Activated CD8-positive, alpha-beta T cell treated with anti-CD3 and anti-CD28 coated beads, Interleukin-2, amount 10 ng/mL, durations not matched to agents 7 days and 5 days (primary cell): ENCODE measurements at regions not wholly inside any gene's neighbourhood (a gene's known extent, or its start where the extent isn't known, plus 50 kb on each side); places are given as distances from the start of the nearest gene placed in this dataset.
"Not testable (repeated sequence)": the region's sequence is repeated elsewhere in the genome, so short reads cannot be mapped to it uniquely, and the experiment has no call there.

Experiments used
- ATAC-seq: fragments of 150-1000 bp; cut with Tn5 transposase; one replicate; pipeline ENCODE4 v1.10.0; 2021; ENCODE audit warnings: moderate library complexity
- CTCF ChIA-PET: fragments of 350-600 bp; sonication (Branson Sonifier 250); formaldehyde crosslinking; loops from one replicate; lab custom pipeline; 2021; ENCODE audit warnings: antibody characterized with exemption; lab: Charles Lee
- POLR2A ChIA-PET: fragments of 350-600 bp; sonication (Branson Sonifier 250); formaldehyde crosslinking; loops from one replicate; lab custom pipeline; 2021; ENCODE audit warnings: antibody characterized with exemption; lab: Charles Lee
- DNase-seq: peaks from one replicate; pipeline ENCODE4 v3.0.0-alpha.2; 2020
- H3K27ac Mint-ChIP-seq: one replicate; pipeline ENCODE4 v1.8.0; 2021; ENCODE audit warnings: mild to moderate bottlenecking, mixed read lengths
- H3K27me3 Mint-ChIP-seq: one replicate; pipeline ENCODE4 v1.8.0; 2021; ENCODE audit warnings: low read depth, mixed read lengths
- H3K36me3 Mint-ChIP-seq: one replicate; pipeline ENCODE4 v1.8.0; 2021; ENCODE audit warnings: low read depth, mixed read lengths
- H3K4me1 Mint-ChIP-seq: one replicate; pipeline ENCODE4 v1.8.0; 2021; ENCODE audit warnings: low read depth, mixed read lengths
- H3K4me3 Mint-ChIP-seq: one replicate; pipeline ENCODE4 v1.8.0; 2021; ENCODE audit warnings: mild to moderate bottlenecking, mixed read lengths
- H3K9me3 Mint-ChIP-seq: one replicate; pipeline ENCODE4 v1.8.0; 2022; ENCODE audit warnings: mixed read lengths; ENCODE audit not compliant: insufficient read depth

GRCh38 chr4:9547470-9547869 is 103.3 kb downstream of the DEFB131A start:
- H3K27ac Mint-ChIP-seq, H3K27me3 Mint-ChIP-seq, H3K4me1 Mint-ChIP-seq, POLR2A ChIA-PET, H3K36me3 Mint-ChIP-seq, H3K9me3 Mint-ChIP-seq, H3K4me3 Mint-ChIP-seq, DNase-seq, ATAC-seq: not testable (repeated sequence)
- CTCF ChIA-PET = interaction anchor here (0.9 kb wide), 1 partner anchor 15 kb away, joined by 3 read pairs; no protein-coding TSS in a partner anchor

- H3K4me3 Mint-ChIP-seq, H3K4me1 Mint-ChIP-seq, CTCF ChIA-PET, H3K27me3 Mint-ChIP-seq, POLR2A ChIA-PET, H3K36me3 Mint-ChIP-seq, ATAC-seq, H3K27ac Mint-ChIP-seq, DNase-seq, H3K9me3 Mint-ChIP-seq: not testable (repeated sequence)
Observed at GRCh38 chr4:9556076-9556475, 111.9 kb downstream of the DEFB131A start.

- H3K27me3 Mint-ChIP-seq, POLR2A ChIA-PET, H3K36me3 Mint-ChIP-seq, CTCF ChIA-PET, H3K4me3 Mint-ChIP-seq, H3K27ac Mint-ChIP-seq, ATAC-seq, H3K4me1 Mint-ChIP-seq: not testable (repeated sequence)
- H3K9me3 Mint-ChIP-seq = peaks cover 18% of the 10 kb centered on the region
- DNase-seq = peak; percentile 23
Observed at GRCh38 chr4:9577869-9578268, 133.7 kb downstream of the DEFB131A start.

- H3K36me3 Mint-ChIP-seq, H3K27me3 Mint-ChIP-seq, H3K4me1 Mint-ChIP-seq, H3K27ac Mint-ChIP-seq, ATAC-seq, CTCF ChIA-PET, H3K4me3 Mint-ChIP-seq, DNase-seq, POLR2A ChIA-PET: not testable (repeated sequence)
- H3K9me3 Mint-ChIP-seq = peaks cover 11% of the 10 kb centered on the region
Observed at GRCh38 chr4:9582880-9583279, 138.7 kb downstream of the DEFB131A start.

- Mint-ChIP-seq H3K9me3 (peaks cover 3% of the 10 kb centered on the region), H3K27me3 (no peaks in the 10 kb centered on the region), H3K4me3 (no peak overlapping the region), H3K4me1 (no peaks in the 10 kb centered on the region), H3K36me3 (no peaks in the 10 kb centered on the region), H3K27ac (no peak overlapping the region)
- ATAC-seq (no peak), DNase-seq (no peak)
- ChIA-PET CTCF (no interaction called here), POLR2A (no interaction called here)
Observed at GRCh38 chr4:9592010-9592409, 147.8 kb downstream of the DEFB131A start.

GRCh38 chr4:9594948-9595347 is 150.7 kb downstream of the DEFB131A start:
- no peaks in the 10 kb centered on the region for H3K4me1 Mint-ChIP-seq
- ChIA-PET CTCF (no interaction called here), POLR2A (no interaction called here)
- peaks cover 2% of the 10 kb centered on the region for H3K36me3 Mint-ChIP-seq
- H3K27me3 Mint-ChIP-seq = no peaks in the 10 kb centered on the region
- no peak overlapping the region for H3K27ac Mint-ChIP-seq
- H3K4me3 Mint-ChIP-seq = no peak overlapping the region
- peaks cover 3% of the 10 kb centered on the region for H3K9me3 Mint-ChIP-seq
- no peak for ATAC-seq
- no peak for DNase-seq

GRCh38 chr4:9595531-9595930 is 151.3 kb downstream of the DEFB131A start:
- ATAC-seq, H3K36me3 Mint-ChIP-seq, CTCF ChIA-PET, H3K4me3 Mint-ChIP-seq, POLR2A ChIA-PET, H3K4me1 Mint-ChIP-seq, H3K27ac Mint-ChIP-seq, H3K9me3 Mint-ChIP-seq, H3K27me3 Mint-ChIP-seq, DNase-seq: not testable (repeated sequence)

GRCh38 chr4:9599266-9599665 is 155.1 kb downstream of the DEFB131A start:
- Mint-ChIP-seq H3K27me3 (no peaks in the 10 kb centered on the region), H3K36me3 (peaks cover 2% of the 10 kb centered on the region), H3K4me1 (peaks cover 28% of the 10 kb centered on the region), H3K27ac (no peak overlapping the region), H3K9me3 (no peaks in the 10 kb centered on the region), H3K4me3 (no peak overlapping the region)
- POLR2A ChIA-PET = no interaction called here
- DNase-seq = no peak
- ATAC-seq = no peak
- CTCF ChIA-PET = no interaction called here

GRCh38 chr4:9600246-9600645 is 156.0 kb downstream of the DEFB131A start:
- POLR2A ChIA-PET = no interaction called here
- Mint-ChIP-seq H3K4me1 (peaks cover 37% of the 10 kb centered on the region), H3K36me3 (peaks cover 2% of the 10 kb centered on the region), H3K4me3 (no peak overlapping the region), H3K9me3 (no peaks in the 10 kb centered on the region), H3K27me3 (no peaks in the 10 kb centered on the region), H3K27ac (no peak overlapping the region)
- DNase-seq (no peak), ATAC-seq (no peak)
- CTCF ChIA-PET = no interaction called here

- DNase-seq (no peak), ATAC-seq (no peak)
- CTCF ChIA-PET = interaction anchor here (0.5 kb wide), 1 partner anchor 223 kb away, joined by 3 read pairs; no protein-coding TSS in a partner anchor
- Mint-ChIP-seq H3K36me3 (peaks cover 2% of the 10 kb centered on the region), H3K9me3 (no peaks in the 10 kb centered on the region), H3K4me1 (peaks cover 48% of the 10 kb centered on the region), H3K27me3 (no peaks in the 10 kb centered on the region), H3K4me3 (no peak overlapping the region), H3K27ac (no peak overlapping the region)
- POLR2A ChIA-PET = no interaction called here
Observed at GRCh38 chr4:9602389-9602914, 158.2 kb downstream of the DEFB131A start.

GRCh38 chr4:9604031-9604892 is 160.0 kb downstream of the DEFB131A start:
- DNase-seq = peak; percentile 68
- ATAC-seq, H3K36me3 Mint-ChIP-seq, H3K27me3 Mint-ChIP-seq, CTCF ChIA-PET, H3K9me3 Mint-ChIP-seq: not testable (repeated sequence)
- Mint-ChIP-seq H3K27ac (peak overlapping the region; percentile 98), H3K4me3 (peak overlapping the region; percentile 87), H3K4me1 (peaks cover 61% of the 10 kb centered on the region)
- POLR2A ChIA-PET = interaction anchor here (1.5 kb wide), 1 partner anchor 514 kb away, joined by 3 read pairs; no protein-coding TSS in a partner anchor

- peak; percentile 46 for DNase-seq
- CTCF ChIA-PET = not testable (repeated sequence)
Observed at GRCh38 chr4:9604893-9605190, 160.6 kb downstream of the DEFB131A start.

More at GRCh38 chr4:9604893-9605190, 160.6 kb downstream of the DEFB131A start:
- not testable (repeated sequence) for H3K27me3 Mint-ChIP-seq, H3K9me3 Mint-ChIP-seq, H3K36me3 Mint-ChIP-seq, ATAC-seq
- peak overlapping the region; percentile 98 for H3K27ac Mint-ChIP-seq
- H3K4me1 Mint-ChIP-seq = peaks cover 61% of the 10 kb centered on the region
- POLR2A ChIA-PET = interaction anchor here (1.5 kb wide), 1 partner anchor 513 kb away, joined by 3 read pairs; no protein-coding TSS in a partner anchor
- H3K4me3 Mint-ChIP-seq = peak overlapping the region; percentile 87
